Retinal pigment epithelial cell (primary cell): ENCODE measurements at regions not wholly inside any gene's neighbourhood (a gene's known extent, or its start where the extent isn't known, plus 50 kb on each side); places are given as distances from the start of the nearest gene placed in this dataset.

ENCODE experiments used
- DNase-seq: peaks from one replicate; pipeline ENCODE4 v3.0.0-alpha.2; 2010; ENCODE audit warnings: low read depth
- H3K4me3 ChIP-seq: 2 replicates; pipeline ENCODE4 v1.5.1; 2011; ENCODE audit warnings: mild to moderate bottlenecking, low read length, control low read depth, moderate library complexity
- TF ChIP-seq, protein P1 (sequence below): conservative IDR thresholded peaks from 2 replicates; pipeline ENCODE4 v1.5.1; 2011; ENCODE audit warnings: low read depth, low read length, control low read depth, inconsistent platforms

- TF ChIP-seq, protein P1, sequence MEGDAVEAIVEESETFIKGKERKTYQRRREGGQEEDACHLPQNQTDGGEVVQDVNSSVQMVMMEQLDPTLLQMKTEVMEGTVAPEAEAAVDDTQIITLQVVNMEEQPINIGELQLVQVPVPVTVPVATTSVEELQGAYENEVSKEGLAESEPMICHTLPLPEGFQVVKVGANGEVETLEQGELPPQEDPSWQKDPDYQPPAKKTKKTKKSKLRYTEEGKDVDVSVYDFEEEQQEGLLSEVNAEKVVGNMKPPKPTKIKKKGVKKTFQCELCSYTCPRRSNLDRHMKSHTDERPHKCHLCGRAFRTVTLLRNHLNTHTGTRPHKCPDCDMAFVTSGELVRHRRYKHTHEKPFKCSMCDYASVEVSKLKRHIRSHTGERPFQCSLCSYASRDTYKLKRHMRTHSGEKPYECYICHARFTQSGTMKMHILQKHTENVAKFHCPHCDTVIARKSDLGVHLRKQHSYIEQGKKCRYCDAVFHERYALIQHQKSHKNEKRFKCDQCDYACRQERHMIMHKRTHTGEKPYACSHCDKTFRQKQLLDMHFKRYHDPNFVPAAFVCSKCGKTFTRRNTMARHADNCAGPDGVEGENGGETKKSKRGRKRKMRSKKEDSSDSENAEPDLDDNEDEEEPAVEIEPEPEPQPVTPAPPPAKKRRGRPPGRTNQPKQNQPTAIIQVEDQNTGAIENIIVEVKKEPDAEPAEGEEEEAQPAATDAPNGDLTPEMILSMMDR: no peak
- H3K4me3 ChIP-seq: no peak overlapping the region
- no peak for DNase-seq
Observed at GRCh38 chr5:143930561-143930960, 118.6 kb downstream of the HMHB1 start.

GRCh38 chr5:143931476-143931875, 119.5 kb downstream of the HMHB1 start:
- TF ChIP-seq, protein P1: no peak
- no peak for DNase-seq
- H3K4me3 ChIP-seq: no peak overlapping the region

DNA sequence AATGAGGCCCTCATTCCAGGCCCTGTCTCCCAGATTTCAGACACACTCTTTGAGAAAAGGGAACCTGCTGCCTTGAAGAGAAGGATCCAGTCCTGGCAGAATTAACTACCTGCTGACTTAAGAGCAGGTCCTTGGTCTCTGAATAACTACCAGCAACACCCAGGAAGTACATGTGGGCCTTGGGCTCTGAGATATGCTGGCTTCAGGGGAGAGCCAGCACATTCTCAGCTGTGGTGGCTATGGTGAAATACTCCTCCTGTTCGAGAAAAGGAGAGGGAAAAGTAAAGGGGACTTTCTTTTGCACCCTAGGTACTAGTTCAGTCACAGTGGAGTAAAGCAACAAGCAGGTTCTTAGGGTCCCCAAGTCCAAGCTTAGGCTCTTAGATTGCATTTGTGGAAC, 120.0 kb downstream of the HMHB1 start:
- no peak overlapping the region for H3K4me3 ChIP-seq
- TF ChIP-seq, protein P1: no peak
- DNase-seq: no peak

DNA sequence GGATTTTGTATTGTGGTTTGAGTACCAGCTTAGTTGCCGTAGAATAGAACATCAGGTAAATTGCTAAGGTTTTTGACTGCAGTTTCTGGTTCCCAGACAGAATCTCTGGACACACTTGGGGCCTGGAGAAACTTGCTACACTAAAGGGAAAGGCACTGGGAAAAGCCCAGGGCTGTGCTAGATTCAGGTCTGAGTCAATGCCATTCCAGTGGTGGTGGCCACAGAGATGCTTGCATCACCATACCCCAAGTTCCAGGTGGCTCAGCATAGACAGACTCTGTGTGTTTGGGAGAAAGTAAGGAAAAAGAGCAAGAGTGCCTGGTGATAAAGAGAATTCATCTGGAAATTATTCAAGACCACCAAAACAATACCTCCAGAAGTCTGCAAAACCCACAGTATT, 120.6 kb downstream of the HMHB1 start:
- no peak overlapping the region for H3K4me3 ChIP-seq
- no peak for DNase-seq
- TF ChIP-seq, protein P1: no peak

GRCh38 chr5:143933451-143933850, 121.5 kb downstream of the HMHB1 start:
- no peak overlapping the region for H3K4me3 ChIP-seq
- TF ChIP-seq, protein P1: no peak
- no peak for DNase-seq

GRCh38 chr5:143934821-143935220, 122.9 kb downstream of the HMHB1 start:
- TF ChIP-seq, protein P1: no peak
- H3K4me3 ChIP-seq: no peak overlapping the region
- no peak for DNase-seq

GRCh38 chr5:143938230-143938629, 126.3 kb downstream of the HMHB1 start:
- H3K4me3 ChIP-seq: no peak overlapping the region
- TF ChIP-seq, protein P1: no peak
- DNase-seq: no peak
